ENCODE measurements at regions not wholly inside any gene's neighbourhood (a gene's known extent, or its start where the extent isn't known, plus 50 kb on each side); places are given as distances from the start of the nearest gene placed in this dataset.

DNA sequence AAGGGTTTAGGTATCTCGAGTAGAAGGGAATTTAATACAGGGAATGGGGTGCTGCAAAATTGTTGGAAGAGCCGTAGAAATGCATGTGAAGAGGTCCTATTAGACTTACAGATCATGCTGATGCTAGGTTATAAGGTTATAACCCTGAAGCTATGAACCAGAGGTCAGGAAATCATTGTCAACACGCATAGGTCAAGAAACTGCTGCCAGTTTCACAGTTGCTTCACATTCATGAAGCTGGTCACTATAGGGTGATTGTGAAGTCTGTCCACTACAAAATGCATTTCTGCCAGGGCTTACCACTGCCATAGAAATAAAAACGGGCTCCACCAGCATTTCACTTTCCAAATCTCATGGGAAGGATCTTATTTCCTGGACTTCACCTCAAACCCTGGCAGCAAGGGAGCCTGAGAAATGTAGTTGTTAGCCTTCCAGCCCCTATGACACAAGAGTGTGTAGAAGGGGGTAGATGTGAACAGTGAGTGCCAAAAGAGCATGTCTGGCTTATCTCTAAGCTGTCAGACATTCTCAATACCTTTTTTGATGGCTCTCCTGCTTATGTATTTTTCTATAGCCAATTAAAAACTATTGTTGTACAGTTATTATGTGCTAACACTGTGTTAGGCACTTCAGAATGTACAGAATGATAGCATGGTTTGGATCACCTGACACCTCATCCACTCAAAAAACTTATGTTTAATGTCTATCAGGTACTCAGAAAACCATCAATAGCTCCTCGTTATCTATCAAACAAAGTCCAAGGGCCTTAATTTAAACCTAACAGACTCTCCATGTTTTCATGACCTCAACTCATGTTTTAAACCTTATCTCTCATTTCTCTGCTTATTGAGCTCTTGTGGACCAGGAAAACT, 148.3 kb upstream of the TSC22D2 start:
- no peaks in the 10 kb centered on the region for H4K20me1 ChIP-seq (ENCODE audit: control insufficient read depth, extremely low read depth, insufficient read depth, low read length)
- DNase-seq (ENCODE audit: low read depth, low spot score) = no peak
- no peaks in the 10 kb centered on the region for H3K79me2 ChIP-seq (ENCODE audit: control insufficient read depth, insufficient read depth, low read length)
- no peak for FAIRE-seq
- H2AFZ ChIP-seq (ENCODE audit: control insufficient read depth, low read length) = no peak overlapping the region
- H3K27me3 ChIP-seq (ENCODE audit: control insufficient read depth, extremely low read depth, insufficient read depth, low read length) = no peaks in the 10 kb centered on the region
- no peak overlapping the region for H3K4me2 ChIP-seq (ENCODE audit: control insufficient read depth, extremely low read depth, insufficient read depth, low read depth, low read length)
- H3K9ac ChIP-seq (ENCODE audit: control insufficient read depth, extremely low read depth, insufficient read depth, low read length) = no peak overlapping the region
- no peaks in the 10 kb centered on the region for H3K9me1 ChIP-seq (ENCODE audit: control insufficient read depth, extremely low read depth, insufficient read depth, low read length)
- no peaks in the 10 kb centered on the region for H3K36me3 ChIP-seq (ENCODE audit: control insufficient read depth in 2 of 2, extremely low read depth in 1 of 2, insufficient read depth in 2 of 2, low read length in 2 of 2)
- TF ChIP-seq EZH2 (IDR thresholded peaks at IDR 0.05; ENCODE audit: low read length) (no peak), CTCF (optimal IDR thresholded peaks at IDR 0.05 in 1 of 3, IDR thresholded peaks at IDR 0.05 in 1 of 3, conservative IDR thresholded peaks at IDR 0.05 in 1 of 3; ENCODE audit: extremely low read depth in 1 of 3, insufficient read depth in 2 of 3, low read length in 3 of 3) (no peak)
- no peaks in the 10 kb centered on the region for H3K9me3 ChIP-seq (ENCODE audit: control insufficient read depth, low read depth, low read length)
- no peak overlapping the region for H3K4me3 ChIP-seq (ENCODE audit: control insufficient read depth in 2 of 3, extremely low read depth in 1 of 3, insufficient read depth in 2 of 3, low read depth in 1 of 3, low read length in 3 of 3)
- H3K27ac ChIP-seq (ENCODE audit: control insufficient read depth, insufficient read depth, low read length) = no peak overlapping the region
- dilution Hi-C loops (cut with MboI; ENCODE audit: extremely low pct_ligation_motif_present, low sequenced_read_pairs) = no loop called here
- H3K4me1 ChIP-seq (ENCODE audit: control insufficient read depth, extremely low read depth, insufficient read depth, low read length) = peaks cover 10% of the 10 kb centered on the region

GRCh38 chr3:150256782-150257181, 151.3 kb upstream of the TSC22D2 start:
- Histone ChIP-seq H3K9me1 (ENCODE audit: control insufficient read depth, extremely low read depth, insufficient read depth, low read length) (no peaks in the 10 kb centered on the region), H3K36me3 (ENCODE audit: control insufficient read depth in 2 of 2, extremely low read depth in 1 of 2, insufficient read depth in 2 of 2, low read length in 2 of 2) (no peaks in the 10 kb centered on the region), H3K27me3 (ENCODE audit: control insufficient read depth, extremely low read depth, insufficient read depth, low read length) (no peaks in the 10 kb centered on the region), H3K4me3 (ENCODE audit: control insufficient read depth in 2 of 3, extremely low read depth in 1 of 3, insufficient read depth in 2 of 3, low read depth in 1 of 3, low read length in 3 of 3) (no peak overlapping the region), H3K9me3 (ENCODE audit: control insufficient read depth, low read depth, low read length) (no peaks in the 10 kb centered on the region), H3K79me2 (ENCODE audit: control insufficient read depth, insufficient read depth, low read length) (no peaks in the 10 kb centered on the region), H3K4me2 (ENCODE audit: control insufficient read depth, extremely low read depth, insufficient read depth, low read depth, low read length) (no peak overlapping the region), H3K27ac (ENCODE audit: control insufficient read depth, insufficient read depth, low read length) (no peak overlapping the region), H3K4me1 (ENCODE audit: control insufficient read depth, extremely low read depth, insufficient read depth, low read length) (peaks cover 13% of the 10 kb centered on the region), H2AFZ (ENCODE audit: control insufficient read depth, low read length) (no peak overlapping the region), H3K9ac (ENCODE audit: control insufficient read depth, extremely low read depth, insufficient read depth, low read length) (no peak overlapping the region), H4K20me1 (ENCODE audit: control insufficient read depth, extremely low read depth, insufficient read depth, low read length) (no peaks in the 10 kb centered on the region)
- FAIRE-seq (no peak), DNase-seq (ENCODE audit: low read depth, low spot score) (no peak)
- dilution Hi-C loops (cut with MboI; ENCODE audit: extremely low pct_ligation_motif_present, low sequenced_read_pairs) = no loop called here
- no peak for TF ChIP-seq EZH2 (IDR thresholded peaks at IDR 0.05; ENCODE audit: low read length)
- TF ChIP-seq CTCF (optimal IDR thresholded peaks at IDR 0.05 in 1 of 3, IDR thresholded peaks at IDR 0.05 in 1 of 3, conservative IDR thresholded peaks at IDR 0.05 in 1 of 3; ENCODE audit: extremely low read depth in 1 of 3, insufficient read depth in 2 of 3, low read length in 3 of 3) = no peak
